ENCODE measurements at regions not wholly inside any gene's neighbourhood (a gene's known extent, or its start where the extent isn't known, plus 50 kb on each side); places are given as distances from the start of the nearest gene placed in this dataset.

GRCh38 chr10:118865998-118866693, 111.4 kb upstream of the CACUL1 start:
- H3K4me1 ChIP-seq: peaks cover 11 to 26% (median 23%) of the 10 kb centered on the region in 4 donors
- DNase-seq (ENCODE audit: extremely low spot score): peak; percentile 21
- WGBS: 22% methylated on average over 6 of the region's 6 CpGs
- peak overlapping the region in 2 of 4 donors; percentile 0 to 35 for H3K27ac ChIP-seq (replicated peaks in 1 of 4)
- no peaks in the 10 kb centered on the region for H3K27me3 ChIP-seq
- no peak for TF ChIP-seq POLR2A (IDR thresholded peaks at IDR 0.05; ENCODE audit: low read depth)
- no peak for TF ChIP-seq EP300 (IDR thresholded peaks at IDR 0.05)
- no peak for TF ChIP-seq CTCF (IDR thresholded peaks at IDR 0.05)
- TF ChIP-seq POLR2AphosphoS5 (IDR thresholded peaks at IDR 0.05): no peak
- intact Hi-C loops (cut with DNase I): no loop called here
- H3K36me3 ChIP-seq: no peaks in the 10 kb centered on the region
- H3K4me3 ChIP-seq: no peak overlapping the region
- H3K9me3 ChIP-seq: no peaks in the 10 kb centered on the region

DNA sequence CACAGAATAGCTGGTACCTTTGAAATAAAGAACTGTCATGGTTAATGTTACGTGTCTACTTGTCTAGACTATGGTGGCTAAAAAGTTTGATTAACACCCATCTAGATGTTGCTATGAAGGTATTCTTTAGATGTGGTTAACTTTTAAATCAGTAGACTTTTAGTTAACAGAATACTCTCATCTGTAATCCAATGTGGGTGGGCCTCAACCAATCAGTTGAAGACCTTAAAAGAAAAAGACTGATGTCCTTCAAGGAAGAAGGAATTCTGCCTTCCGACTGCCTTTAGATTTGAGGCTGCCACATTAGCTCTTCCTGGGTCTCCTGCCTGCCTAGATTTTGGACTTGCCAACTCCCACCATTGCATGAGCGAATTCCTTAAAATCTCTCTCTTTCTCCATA, 113.0 kb upstream of the CACUL1 start:
- no peaks in the 10 kb centered on the region for H3K36me3 ChIP-seq
- WGBS: 96% methylated on average over 3 of the region's 3 CpGs

GRCh38 chr10:118868589-118868988, 113.8 kb upstream of the CACUL1 start:
- TF ChIP-seq POLR2AphosphoS5 (IDR thresholded peaks at IDR 0.05) (no peak), EP300 (IDR thresholded peaks at IDR 0.05) (no peak), POLR2A (IDR thresholded peaks at IDR 0.05; ENCODE audit: low read depth) (no peak), CTCF (IDR thresholded peaks at IDR 0.05) (no peak)

More for the DNA sequence above, 113.0 kb upstream of the CACUL1 start:
- TF ChIP-seq POLR2AphosphoS5 (IDR thresholded peaks at IDR 0.05) (no peak), POLR2A (IDR thresholded peaks at IDR 0.05; ENCODE audit: low read depth) (no peak), CTCF (IDR thresholded peaks at IDR 0.05) (no peak), EP300 (IDR thresholded peaks at IDR 0.05) (no peak)
- Histone ChIP-seq H3K27me3 (no peaks in the 10 kb centered on the region), H3K4me3 (no peak overlapping the region), H3K27ac (replicated peaks in 1 of 4) (no peak overlapping the region), H3K9me3 (no peaks in the 10 kb centered on the region), H3K4me1 (peaks cover 13 to 33% (median 29%) of the 10 kb centered on the region in 4 donors)
- intact Hi-C loops (cut with DNase I): no loop called here
- no peak for DNase-seq (ENCODE audit: extremely low spot score)

DNA sequence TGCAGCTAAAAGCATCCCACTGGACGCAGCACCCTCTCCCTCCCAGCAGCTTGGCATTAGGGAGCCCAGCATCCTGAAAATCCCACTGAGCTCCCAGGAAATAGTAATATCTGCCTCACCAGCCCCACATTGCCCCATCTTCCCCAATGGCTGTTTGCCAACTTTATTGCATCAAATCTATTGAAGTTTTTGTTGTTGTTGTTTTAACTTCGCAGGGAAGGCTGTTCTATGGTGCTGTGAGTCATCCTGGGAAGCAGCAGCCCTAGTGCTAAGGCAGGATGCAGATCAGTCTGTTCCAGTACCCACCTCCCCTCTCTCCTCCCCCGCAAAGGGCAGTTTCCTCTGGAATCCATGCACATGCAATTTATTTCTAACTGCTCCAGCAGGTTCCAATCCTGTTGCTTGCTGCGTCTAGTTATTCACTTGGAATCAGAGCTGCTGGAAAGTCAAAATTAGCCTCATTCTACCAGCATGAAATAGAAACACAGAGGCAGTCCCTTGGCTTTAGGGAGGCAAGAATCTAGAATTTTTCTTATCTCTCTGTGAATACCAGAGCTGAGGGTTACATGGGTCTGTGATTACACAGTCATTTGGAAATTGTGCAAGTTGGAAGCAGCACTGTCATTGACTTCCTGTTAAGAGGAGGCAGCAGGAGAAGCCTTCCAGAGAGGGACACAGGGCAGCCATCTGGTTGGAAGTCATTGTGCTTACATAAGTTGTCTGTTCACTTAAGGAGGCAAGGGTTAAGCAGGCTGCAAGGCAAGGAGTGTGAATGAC, 115.9 kb upstream of the CACUL1 start:
- DNase-seq (ENCODE audit: extremely low spot score): peak; percentile 53
- Histone ChIP-seq H3K27ac (replicated peaks in 1 of 4) (no peak overlapping the region), H3K27me3 (no peaks in the 10 kb centered on the region), H3K36me3 (no peaks in the 10 kb centered on the region), H3K4me3 (no peak overlapping the region), H3K9me3 (no peaks in the 10 kb centered on the region), H3K4me1 (peaks cover 17 to 42% (median 38%) of the 10 kb centered on the region in 4 donors)
- TF ChIP-seq EP300 (IDR thresholded peaks at IDR 0.05): no peak
- TF ChIP-seq POLR2A (IDR thresholded peaks at IDR 0.05; ENCODE audit: low read depth): no peak
- no peak for TF ChIP-seq CTCF (IDR thresholded peaks at IDR 0.05)
- TF ChIP-seq POLR2AphosphoS5 (IDR thresholded peaks at IDR 0.05): no peak
- intact Hi-C loops (cut with DNase I): no loop called here
- WGBS: 33% methylated on average over 4 of the region's 4 CpGs

More at GRCh38 chr10:118868589-118868988, 113.8 kb upstream of the CACUL1 start:
- Histone ChIP-seq H3K4me1 (peaks cover 17 to 41% (median 37%) of the 10 kb centered on the region in 4 donors), H3K27me3 (no peaks in the 10 kb centered on the region), H3K9me3 (no peaks in the 10 kb centered on the region), H3K27ac (replicated peaks in 1 of 4) (no peak overlapping the region), H3K4me3 (no peak overlapping the region), H3K36me3 (no peaks in the 10 kb centered on the region)
- intact Hi-C loops (cut with DNase I): no loop called here
- 77% methylated on average over 5 of the region's 5 CpGs for WGBS
- DNase-seq (ENCODE audit: extremely low spot score): no peak
